Nephron (organoid): ENCODE measurements at regions not wholly inside any gene's neighbourhood (a gene's known extent, or its start where the extent isn't known, plus 50 kb on each side); places are given as distances from the start of the nearest gene placed in this dataset.
"Not testable (repeated sequence)": the region's sequence is repeated elsewhere in the genome, so short reads cannot be mapped to it uniquely, and the experiment has no call there.

Experiments used
- H3K27ac Mint-ChIP-seq, 3 experiments: 2 replicates each; pipeline ENCODE4 v1.8.0; 2020; ENCODE audit warnings: mixed read lengths in 3 of 3, mild to moderate bottlenecking in 2 of 3, moderate library complexity in 1 of 3
- H3K27me3 Mint-ChIP-seq: 2 replicates; pipeline ENCODE4 v1.8.0; 2021; ENCODE audit warnings: low read depth, mild to moderate bottlenecking, moderate library complexity, mixed read lengths
- H3K36me3 Mint-ChIP-seq: 2 replicates; pipeline ENCODE4 v1.8.0; 2020; ENCODE audit warnings: low read depth, mixed read lengths
- H3K4me1 Mint-ChIP-seq: 2 replicates; pipeline ENCODE4 v1.8.0; 2020; ENCODE audit warnings: mixed read lengths
- H3K4me3 Mint-ChIP-seq, 3 experiments: 2 replicates each; pipeline ENCODE4 v1.8.0; 2020; ENCODE audit warnings: mild to moderate bottlenecking in 3 of 3, mixed read lengths in 3 of 3, moderate library complexity in 2 of 3
- H3K9me3 Mint-ChIP-seq: 2 replicates; pipeline ENCODE4 v1.8.0; 2020; ENCODE audit warnings: mixed read lengths
- CTCF ChIP-seq, 3 experiments: fragments of 200-600 bp; sonication (generic); IDR thresholded peaks; one replicate each; pipeline ENCODE4 v1.5.0; 2021; ENCODE audit warnings: antibody characterized with exemption in 3 of 3; ENCODE audit not compliant: unreplicated experiment in 3 of 3

- Mint-ChIP-seq H3K27me3 (peaks cover 4% of the 10 kb centered on the region), H3K36me3 (no peaks in the 10 kb centered on the region), H3K4me3 (no peak overlapping the region), H3K9me3 (no peaks in the 10 kb centered on the region), H3K4me1 (no peaks in the 10 kb centered on the region), H3K27ac (no peak overlapping the region)
- TF ChIP-seq CTCF (IDR thresholded peaks at IDR 0.05; ENCODE audit: unreplicated experiment in 3 of 3), result no peak
Observed at GRCh38 chr11:81207421-81208054, 1526.1 kb downstream of the FAM181B start.

GRCh38 chr11:81203876-81204275, 1529.8 kb downstream of the FAM181B start:
- H3K4me1 Mint-ChIP-seq, result no peaks in the 10 kb centered on the region
- no peak for TF ChIP-seq CTCF (IDR thresholded peaks at IDR 0.05; ENCODE audit: unreplicated experiment in 3 of 3)
- peaks cover 15% of the 10 kb centered on the region for H3K9me3 Mint-ChIP-seq
- no peaks in the 10 kb centered on the region for H3K36me3 Mint-ChIP-seq
- H3K27me3 Mint-ChIP-seq, result peaks cover 4% of the 10 kb centered on the region
- no peak overlapping the region for H3K27ac Mint-ChIP-seq
- no peak overlapping the region for H3K4me3 Mint-ChIP-seq

GRCh38 chr11:81197396-81197795, 1536.3 kb downstream of the FAM181B start:
- H3K36me3 Mint-ChIP-seq, result no peaks in the 10 kb centered on the region
- H3K9me3 Mint-ChIP-seq, result peaks cover 42% of the 10 kb centered on the region
- no peak for TF ChIP-seq CTCF (IDR thresholded peaks at IDR 0.05; ENCODE audit: unreplicated experiment in 3 of 3)
- no peak overlapping the region for H3K4me3 Mint-ChIP-seq
- no peaks in the 10 kb centered on the region for H3K27me3 Mint-ChIP-seq
- no peak overlapping the region for H3K27ac Mint-ChIP-seq
- H3K4me1 Mint-ChIP-seq, result peaks cover 12% of the 10 kb centered on the region

GRCh38 chr11:81192516-81192915, 1541.1 kb downstream of the FAM181B start:
- TF ChIP-seq CTCF (IDR thresholded peaks at IDR 0.05; ENCODE audit: unreplicated experiment in 3 of 3), result no peak
- H3K4me3 Mint-ChIP-seq, result no peak overlapping the region
- H3K27ac Mint-ChIP-seq, result peak overlapping the region; percentile 24 to 86 (median 59)
- no peaks in the 10 kb centered on the region for H3K27me3 Mint-ChIP-seq
- peaks cover 35% of the 10 kb centered on the region for H3K4me1 Mint-ChIP-seq
- H3K9me3 Mint-ChIP-seq, result peaks cover 16% of the 10 kb centered on the region
- no peaks in the 10 kb centered on the region for H3K36me3 Mint-ChIP-seq

- peaks cover 11% of the 10 kb centered on the region for H3K9me3 Mint-ChIP-seq
- H3K27me3 Mint-ChIP-seq, result no peaks in the 10 kb centered on the region
- H3K27ac Mint-ChIP-seq, result peak overlapping the region; percentile 28 to 80 (median 35)
- H3K36me3 Mint-ChIP-seq, result no peaks in the 10 kb centered on the region
- H3K4me3 Mint-ChIP-seq, result no peak overlapping the region
- peaks cover 35% of the 10 kb centered on the region for H3K4me1 Mint-ChIP-seq
- TF ChIP-seq CTCF (IDR thresholded peaks at IDR 0.05; ENCODE audit: unreplicated experiment in 3 of 3), result no peak
Observed at GRCh38 chr11:81190546-81190945, 1543.1 kb downstream of the FAM181B start.

GRCh38 chr11:81187033-81187432, 1546.6 kb downstream of the FAM181B start:
- H3K36me3 Mint-ChIP-seq, H3K4me3 Mint-ChIP-seq, H3K27ac Mint-ChIP-seq, H3K27me3 Mint-ChIP-seq: not testable (repeated sequence)
- H3K4me1 Mint-ChIP-seq, result peaks cover 20% of the 10 kb centered on the region
- peaks cover 13% of the 10 kb centered on the region for H3K9me3 Mint-ChIP-seq
